A549 (cell line): ENCODE measurements at regions not wholly inside any gene's neighbourhood (a gene's known extent, or its start where the extent isn't known, plus 50 kb on each side); places are given as distances from the start of the nearest gene placed in this dataset.
"Not testable (repeated sequence)": the region's sequence is repeated elsewhere in the genome, so short reads cannot be mapped to it uniquely, and the experiment has no call there.

Source experiments
- ATAC-seq, 2 experiments: fragments of 200-7000 bp in 1 of 2; fragments of >200 bp in 1 of 2; cut with Nextera tagmentation in 1 of 2; cut with Tn5 transposase in 1 of 2; 3 replicates each; pipeline versions ENCODE4 v1.8.0 to v1.9.1; 2018 to 2020; ENCODE audit warnings: mild to moderate bottlenecking in 1 of 2, moderate library complexity in 1 of 2
- CTCF ChIA-PET: fragments of 300-600 bp; sonication (Branson Sonifier 250); formaldehyde crosslinking; extraction: SDS; loops from one replicate; lab custom pipeline; 2021; ENCODE audit warnings: antibody characterized with exemption, inconsistent platforms; lab: Yijun Ruan, JAX
- POLR2A ChIA-PET: fragments of 350-600 bp; formaldehyde crosslinking; extraction: SDS; loops from one replicate; lab custom pipeline; 2021; ENCODE audit warnings: antibody characterized with exemption, inconsistent platforms; lab: Yijun Ruan, JAX
- DNase-seq, 2 experiments: peaks; one replicate each; pipeline versions ENCODE4 v3.0.0 to v3.0.0-alpha.2; 2011 to 2016; ENCODE audit warnings: low read depth in 1 of 2, low spot score in 1 of 2
- FAIRE-seq: peaks from 2 replicates; lab custom pipeline; 2011; peaks lifted over from hg19 to GRCh38; lab: Jason Lieb, UNC
- H3K27ac ChIP-seq, 2 experiments: fragments of >200 bp; sonication (Bioruptor Twin); formaldehyde crosslinking; 3 replicates each; pipeline ENCODE4 v1.5.1; 2016 to 2017
- H3K4me1 ChIP-seq: fragments of >200 bp; sonication (Bioruptor Twin); formaldehyde crosslinking; 3 replicates; pipeline ENCODE4 v1.6.1; 2016
- H3K4me2 ChIP-seq: fragments of >200 bp; sonication (Bioruptor Twin); formaldehyde crosslinking; 3 replicates; pipeline ENCODE4 v1.6.1; 2016
- H3K4me3 ChIP-seq: fragments of >200 bp; sonication (Bioruptor Twin); formaldehyde crosslinking; 3 replicates; pipeline ENCODE4 v1.5.1; 2016
- H3K9me3 ChIP-seq: fragments of >200 bp; sonication (Bioruptor Twin); formaldehyde crosslinking; 3 replicates; pipeline ENCODE4 v1.6.1; 2016
- BHLHE40 ChIP-seq: IDR thresholded peaks from 2 replicates; pipeline ENCODE4 v1.6.1; 2012; ENCODE audit warnings: low read depth, low read length, inconsistent platforms
- CHD4 ChIP-seq: fragments of 200-600 bp; sonication (generic); IDR thresholded peaks from 2 replicates; pipeline ENCODE4 v1.6.1; 2016; ENCODE audit warnings: antibody characterized with exemption, mild to moderate bottlenecking, borderline replicate concordance
- EHMT2 ChIP-seq: fragments of 200-600 bp; sonication (generic); IDR thresholded peaks from 2 replicates; pipeline ENCODE4 v1.6.1; 2016; ENCODE audit warnings: antibody characterized with exemption, low read depth, mild to moderate bottlenecking, moderate library complexity
- FOXS1 ChIP-seq: fragments of 250-450 bp; sonication (Bioruptor Pico); IDR thresholded peaks from 2 replicates; pipeline ENCODE4 v1.5.0; 2020; ENCODE audit warnings: mild to moderate bottlenecking, moderate library complexity
- HDAC2 ChIP-seq: fragments of 200-600 bp; sonication (generic); IDR thresholded peaks from 2 replicates; pipeline ENCODE4 v1.6.1; 2016
- HEYL ChIP-seq: fragments of 250-450 bp; sonication (Bioruptor Pico); IDR thresholded peaks from 2 replicates; pipeline ENCODE4 v1.8.0; 2021; ENCODE audit warnings: mild to moderate bottlenecking, moderate library complexity
- HOXB13 ChIP-seq: fragments of 250-450 bp; sonication (Bioruptor Pico); IDR thresholded peaks from 2 replicates; pipeline ENCODE4 v1.5.0; 2020; ENCODE audit warnings: low read depth, mild to moderate bottlenecking, moderate library complexity
- HOXB5 ChIP-seq: fragments of 250-450 bp; sonication (Bioruptor Pico); IDR thresholded peaks from 2 replicates; pipeline ENCODE4 v1.5.0; 2020; ENCODE audit warnings: mild to moderate bottlenecking, moderate library complexity
- MAFK ChIP-seq: fragments of 450-650 bp; IDR thresholded peaks from 2 replicates; pipeline ENCODE4 v1.6.1; 2014; ENCODE audit not compliant: partially characterized antibody
- NFE2L2 ChIP-seq: fragments of 150-350 bp; conservative IDR thresholded peaks from 2 replicates; pipeline ENCODE4 v1.6.1; 2014; ENCODE audit warnings: low read length
- NR3C1 ChIP-seq: fragments of >200 bp; sonication (Bioruptor Twin); formaldehyde crosslinking; IDR thresholded peaks from 3 replicates; pipeline ENCODE4 v1.6.1; 2017
- POLR2A ChIP-seq: IDR thresholded peaks from 2 replicates; pipeline ENCODE4 v1.6.1; 2012; ENCODE audit warnings: mild to moderate bottlenecking, low read length
- RAD21 ChIP-seq, 2 experiments: fragments of >200 bp in 1 of 2; sonication (Bioruptor Twin) in 1 of 2; formaldehyde crosslinking in 1 of 2; IDR thresholded peaks in 1 of 2; conservative IDR thresholded peaks in 1 of 2; 2 replicates in 1 of 2; 3 replicates in 1 of 2; pipeline ENCODE4 v1.6.1; 2012 to 2018; ENCODE audit warnings: inconsistent platforms in 1 of 2
- RNF2 ChIP-seq: fragments of 200-600 bp; sonication (generic); IDR thresholded peaks from 2 replicates; pipeline ENCODE4 v1.6.1; 2016; ENCODE audit warnings: low read depth, mild to moderate bottlenecking, antibody characterized with exemption, moderate library complexity, borderline replicate concordance
- SMC3 ChIP-seq: fragments of >200 bp; sonication (Bioruptor Twin); formaldehyde crosslinking; IDR thresholded peaks from 3 replicates; pipeline ENCODE4 v1.6.1; 2018; ENCODE audit warnings: inconsistent platforms
- SREBF2 ChIP-seq: fragments of 450-650 bp; IDR thresholded peaks from 2 replicates; pipeline ENCODE4 v1.6.1; 2014; ENCODE audit warnings: mild to moderate bottlenecking, moderate library complexity
- TFCP2L1 ChIP-seq: fragments of 250-450 bp; sonication (Bioruptor Pico); IDR thresholded peaks from 2 replicates; pipeline ENCODE4 v1.5.0; 2021; ENCODE audit warnings: mild to moderate bottlenecking
- TP53 ChIP-seq: fragments of 250-450 bp; sonication (Bioruptor Pico); IDR thresholded peaks from 2 replicates; pipeline ENCODE4 v1.5.0; 2021; ENCODE audit warnings: mild to moderate bottlenecking, moderate library complexity
- ZC3H11A ChIP-seq: fragments of 450-650 bp; IDR thresholded peaks from 2 replicates; pipeline ENCODE4 v1.6.1; 2014; ENCODE audit warnings: antibody characterized with exemption, mild to moderate bottlenecking
- WGBS: methylation state at CpG from one replicate; pipeline ENCODE4 v1.1.6; 2017; ENCODE audit errors: missing lambda C conversion rate; 5-methylcytosine and 5-hydroxymethylcytosine counted together
- TF ChIP-seq, protein P1 (sequence below): fragments of 150-350 bp; IDR thresholded peaks from 2 replicates; pipeline ENCODE4 v1.6.1; 2014; ENCODE audit warnings: low read depth, mild to moderate bottlenecking, low read length
- TF ChIP-seq, protein P2 (sequence below): fragments of >200 bp; sonication (Bioruptor Twin); formaldehyde crosslinking; IDR thresholded peaks from 2 replicates; pipeline ENCODE4 v1.6.1; 2016
- TF ChIP-seq, protein P3 (sequence below): IDR thresholded peaks from 2 replicates; pipeline ENCODE4 v1.6.1; 2012
- TF ChIP-seq, protein P4 (sequence below): fragments of >200 bp; sonication (Bioruptor Twin); formaldehyde crosslinking; IDR thresholded peaks from 3 replicates; pipeline ENCODE4 v1.5.1; 2016

DNA sequence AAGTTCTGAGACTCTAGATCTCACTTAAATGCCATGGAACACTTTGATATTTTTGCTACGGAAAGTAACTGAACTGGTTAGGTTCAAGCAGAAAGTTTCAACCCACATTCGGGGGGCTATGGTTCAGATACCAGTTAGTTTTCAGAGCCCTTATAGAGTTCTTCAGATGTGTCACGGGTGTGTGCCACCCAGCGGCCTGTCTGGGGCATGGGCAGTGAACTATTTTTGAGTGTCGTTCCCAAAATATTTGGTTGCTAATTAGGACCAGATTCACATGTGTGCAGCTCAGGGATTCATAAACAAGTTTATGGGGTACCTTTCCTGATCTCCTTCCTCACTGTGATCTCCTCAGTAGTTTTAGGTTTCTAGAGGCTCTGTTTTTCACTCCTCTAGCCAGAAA is 271.9 kb downstream of the C7orf25 start:
- DNase-seq (no peak), ATAC-seq (no peak), FAIRE-seq (no peak)
- Histone ChIP-seq H3K4me3 (no peak overlapping the region), H3K9me3 (no peaks in the 10 kb centered on the region), H3K27ac (no peak overlapping the region), H3K4me2 (no peak overlapping the region), H3K4me1 (no peaks in the 10 kb centered on the region)
- POLR2A ChIA-PET = no interaction called here
- no peak for TF ChIP-seq HEYL (CRISPR knock-in tag)
- TF ChIP-seq TP53 = no peak
- CTCF ChIA-PET = no interaction called here
- 2% methylated on average over 5 of the region's 5 CpGs for WGBS

DNA sequence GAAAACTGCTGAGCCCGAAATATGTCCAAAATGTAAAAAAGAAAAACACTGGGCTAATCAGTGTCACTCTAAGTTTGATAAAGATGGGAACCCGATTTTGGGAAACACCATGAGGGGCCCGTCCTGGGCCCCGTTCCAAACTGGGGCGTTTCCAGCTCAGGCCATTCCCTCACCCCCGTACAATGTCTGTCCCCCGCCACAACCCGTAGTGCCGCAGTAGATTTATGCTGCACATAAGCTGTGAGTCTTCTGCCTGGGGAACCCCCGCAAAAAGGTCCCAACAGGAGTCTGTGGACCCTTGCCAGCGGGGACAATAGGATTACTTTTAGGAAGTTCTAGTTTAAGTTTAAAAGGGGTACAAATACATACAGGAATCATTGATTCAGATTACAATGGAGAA is 275.5 kb downstream of the C7orf25 start:
- H3K27ac ChIP-seq, H3K9me3 ChIP-seq, H3K4me1 ChIP-seq, ATAC-seq, CTCF ChIA-PET, DNase-seq, H3K4me3 ChIP-seq, POLR2A ChIA-PET, H3K4me2 ChIP-seq, FAIRE-seq: not testable (repeated sequence)
- 27% methylated on average over 11 of the region's 11 CpGs for WGBS

DNA sequence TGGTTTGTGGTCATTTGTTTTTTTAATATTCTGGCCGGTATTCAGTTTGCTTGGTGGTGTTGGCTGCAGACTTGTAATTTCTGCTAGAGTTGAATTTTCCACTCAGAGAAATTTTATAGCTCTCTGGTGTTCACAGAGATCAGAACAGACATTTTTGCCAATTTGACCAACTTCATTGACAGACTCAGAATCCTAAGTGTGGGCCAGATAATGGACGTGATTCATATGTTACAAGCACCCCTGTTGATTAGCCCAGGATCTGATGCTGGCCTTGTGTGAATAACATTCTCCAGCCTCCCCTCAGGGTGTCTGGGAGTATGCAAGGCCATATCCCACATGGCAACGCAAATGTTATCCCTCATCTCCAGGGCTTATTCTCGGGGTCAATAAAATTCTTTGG is 283.8 kb downstream of the C7orf25 start:
- ATAC-seq = no peak

DNA sequence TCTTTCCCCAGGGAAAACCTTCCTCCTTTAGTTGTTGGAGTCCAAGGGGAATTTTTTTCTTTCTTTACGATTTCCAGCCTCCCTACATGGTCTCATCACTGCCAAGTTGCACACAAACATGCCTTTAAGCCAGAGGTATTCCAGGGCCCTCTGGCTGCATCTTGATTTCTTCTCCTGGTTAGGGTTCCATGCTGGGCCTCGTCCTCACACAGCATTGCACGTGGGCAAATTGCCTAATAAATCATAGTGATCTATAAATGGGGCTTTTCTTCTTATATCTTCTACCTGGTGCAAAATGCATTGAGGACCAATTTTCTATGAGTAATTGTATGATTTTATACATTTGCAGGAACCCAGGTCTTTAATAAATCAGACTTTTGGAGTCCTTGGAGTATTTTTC is 284.2 kb downstream of the C7orf25 start:
- 3% methylated on average over 3 of the region's 3 CpGs for WGBS
- no peak for FAIRE-seq
- no peak overlapping the region for H3K4me3 ChIP-seq
- H3K9me3 ChIP-seq = no peaks in the 10 kb centered on the region
- H3K4me1 ChIP-seq = no peaks in the 10 kb centered on the region
- DNase-seq = no peak
- H3K27ac ChIP-seq = no peak overlapping the region
- ChIA-PET POLR2A (no interaction called here), CTCF (no interaction called here)
- no peak for TF ChIP-seq SMC3
- TF ChIP-seq CHD4 = no peak
- TF ChIP-seq NFE2L2 = no peak
- TF ChIP-seq, protein P1, sequence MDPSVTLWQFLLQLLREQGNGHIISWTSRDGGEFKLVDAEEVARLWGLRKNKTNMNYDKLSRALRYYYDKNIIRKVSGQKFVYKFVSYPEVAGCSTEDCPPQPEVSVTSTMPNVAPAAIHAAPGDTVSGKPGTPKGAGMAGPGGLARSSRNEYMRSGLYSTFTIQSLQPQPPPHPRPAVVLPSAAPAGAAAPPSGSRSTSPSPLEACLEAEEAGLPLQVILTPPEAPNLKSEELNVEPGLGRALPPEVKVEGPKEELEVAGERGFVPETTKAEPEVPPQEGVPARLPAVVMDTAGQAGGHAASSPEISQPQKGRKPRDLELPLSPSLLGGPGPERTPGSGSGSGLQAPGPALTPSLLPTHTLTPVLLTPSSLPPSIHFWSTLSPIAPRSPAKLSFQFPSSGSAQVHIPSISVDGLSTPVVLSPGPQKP = no peak
- TF ChIP-seq TP53 = no peak
- TF ChIP-seq MAFK = no peak
- TF ChIP-seq, protein P2, sequence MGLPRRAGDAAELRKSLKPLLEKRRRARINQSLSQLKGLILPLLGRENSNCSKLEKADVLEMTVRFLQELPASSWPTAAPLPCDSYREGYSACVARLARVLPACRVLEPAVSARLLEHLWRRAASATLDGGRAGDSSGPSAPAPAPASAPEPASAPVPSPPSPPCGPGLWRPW = no peak
- TF ChIP-seq, protein P3, sequence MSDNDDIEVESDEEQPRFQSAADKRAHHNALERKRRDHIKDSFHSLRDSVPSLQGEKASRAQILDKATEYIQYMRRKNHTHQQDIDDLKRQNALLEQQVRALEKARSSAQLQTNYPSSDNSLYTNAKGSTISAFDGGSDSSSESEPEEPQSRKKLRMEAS = no peak
- H3K4me2 ChIP-seq = no peak overlapping the region
- no peak for ATAC-seq

More for the DNA sequence above, 283.8 kb downstream of the C7orf25 start:
- no peak overlapping the region for H3K4me3 ChIP-seq
- TF ChIP-seq FOXS1 (CRISPR knock-in tag) = no peak
- TF ChIP-seq RNF2 = no peak
- TF ChIP-seq, protein P4, sequence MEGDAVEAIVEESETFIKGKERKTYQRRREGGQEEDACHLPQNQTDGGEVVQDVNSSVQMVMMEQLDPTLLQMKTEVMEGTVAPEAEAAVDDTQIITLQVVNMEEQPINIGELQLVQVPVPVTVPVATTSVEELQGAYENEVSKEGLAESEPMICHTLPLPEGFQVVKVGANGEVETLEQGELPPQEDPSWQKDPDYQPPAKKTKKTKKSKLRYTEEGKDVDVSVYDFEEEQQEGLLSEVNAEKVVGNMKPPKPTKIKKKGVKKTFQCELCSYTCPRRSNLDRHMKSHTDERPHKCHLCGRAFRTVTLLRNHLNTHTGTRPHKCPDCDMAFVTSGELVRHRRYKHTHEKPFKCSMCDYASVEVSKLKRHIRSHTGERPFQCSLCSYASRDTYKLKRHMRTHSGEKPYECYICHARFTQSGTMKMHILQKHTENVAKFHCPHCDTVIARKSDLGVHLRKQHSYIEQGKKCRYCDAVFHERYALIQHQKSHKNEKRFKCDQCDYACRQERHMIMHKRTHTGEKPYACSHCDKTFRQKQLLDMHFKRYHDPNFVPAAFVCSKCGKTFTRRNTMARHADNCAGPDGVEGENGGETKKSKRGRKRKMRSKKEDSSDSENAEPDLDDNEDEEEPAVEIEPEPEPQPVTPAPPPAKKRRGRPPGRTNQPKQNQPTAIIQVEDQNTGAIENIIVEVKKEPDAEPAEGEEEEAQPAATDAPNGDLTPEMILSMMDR = no peak
- no peak for TF ChIP-seq NR3C1
- no peak for TF ChIP-seq BHLHE40
- no peak for TF ChIP-seq POLR2A
- TF ChIP-seq HOXB5 (CRISPR knock-in tag) = no peak
- no peak for TF ChIP-seq ZC3H11A
- no peak for TF ChIP-seq SREBF2
- no peak for TF ChIP-seq EHMT2
- TF ChIP-seq, protein P2 = no peak
- no peak for TF ChIP-seq HOXB13 (CRISPR knock-in tag)
- no peak for TF ChIP-seq TFCP2L1 (CRISPR knock-in tag)
- no peak for TF ChIP-seq RAD21 (conservative IDR thresholded peaks at IDR 0.05 in 1 of 2, IDR thresholded peaks at IDR 0.05 in 1 of 2)
- TF ChIP-seq HDAC2 = no peak
- no peaks in the 10 kb centered on the region for H3K4me1 ChIP-seq
- no peak overlapping the region for H3K27ac ChIP-seq
- DNase-seq (no peak), FAIRE-seq (no peak)
- H3K9me3 ChIP-seq = no peaks in the 10 kb centered on the region
- ChIA-PET POLR2A (no interaction called here), CTCF (no interaction called here)
- 4% methylated on average over 4 of the region's 4 CpGs for WGBS
- H3K4me2 ChIP-seq = no peak overlapping the region
